HepG2 (cell line): ENCODE measurements at regions not wholly inside any gene's neighbourhood (a gene's known extent, or its start where the extent isn't known, plus 50 kb on each side); places are given as distances from the start of the nearest gene placed in this dataset.

Source experiments
- ATAC-seq: fragments of 200-7000 bp; cut with Tn5 transposase; 3 replicates; pipeline ENCODE4 v1.9.1; 2020; ENCODE audit warnings: mild to moderate bottlenecking, moderate library complexity
- BruUV-seq: library from RNA; stranded (reverse); fragments of 400-500 nt; replicated peaks from 2 replicates; lab custom pipeline; 2021; lab: Mats Ljungman, UMichigan
- CTCF ChIA-PET: fragments of 300-600 bp; formaldehyde crosslinking; extraction: SDS; loops from one replicate; lab custom pipeline; 2021; ENCODE audit warnings: low total read pairs, inconsistent platforms, low intra/inter-chr PET ratio; lab: Yijun Ruan, JAX
- POLR2A ChIA-PET: fragments of 350-600 bp; sonication (Branson Sonifier 250); formaldehyde crosslinking; loops from one replicate; lab custom pipeline; 2020; ENCODE audit warnings: antibody characterized with exemption, inconsistent platforms; lab: Yijun Ruan, JAX
- DNase-seq: peaks from one replicate; pipeline ENCODE4 v3.0.0-alpha.2; 2015; ENCODE audit warnings: low spot score
- FAIRE-seq: peaks from 3 replicates; lab custom pipeline; 2011; peaks lifted over from hg19 to GRCh38; lab: Jason Lieb, UNC
- H2AFZ ChIP-seq: one replicate; pipeline ENCODE4 v1.6.1; 2011; ENCODE audit warnings: low read length, inconsistent platforms
- H3K27ac ChIP-seq: fragments of 300-600 bp; 3 replicates; pipeline ENCODE4 v1.8.0; 2011; ENCODE audit warnings: mixed run types, mild to moderate bottlenecking, mixed read lengths, low read length, inconsistent platforms; ENCODE audit not compliant: insufficient read depth; ENCODE audit errors: extremely low read length
- H3K27me3 ChIP-seq, 2 experiments: fragments of 200-600 bp in 1 of 2; 2 replicates in 1 of 2; 3 replicates in 1 of 2; pipeline versions ENCODE4 v1.6.0 to v1.8.0; 2011; ENCODE audit warnings: low read length in 2 of 2, mild to moderate bottlenecking in 2 of 2, moderate library complexity in 2 of 2, inconsistent platforms in 1 of 2; ENCODE audit not compliant: insufficient read depth in 2 of 2, control insufficient read depth in 1 of 2
- H3K36me3 ChIP-seq, 2 experiments: fragments of 200-600 bp in 1 of 2; replicated peaks in 1 of 2; 2 replicates in 1 of 2; 3 replicates in 1 of 2; pipeline versions ENCODE4 v1.5.1 to v1.8.0; 2011; ENCODE audit warnings: low read length in 2 of 2, inconsistent platforms in 1 of 2; ENCODE audit not compliant: insufficient read depth in 2 of 2, control insufficient read depth in 1 of 2
- H3K4me1 ChIP-seq: 2 replicates; pipeline ENCODE4 v1.5.1; 2012; ENCODE audit warnings: low read length, inconsistent platforms; ENCODE audit not compliant: insufficient read depth
- H3K4me2 ChIP-seq: 2 replicates; pipeline ENCODE4 v1.6.0; 2011; ENCODE audit warnings: low read depth, low read length, inconsistent platforms
- H3K4me3 ChIP-seq, 3 experiments: fragments of 200-600 bp in 1 of 3; sonication (generic), shearing (Covaris generic) in 1 of 3; replicated peaks in 1 of 3; 2 replicates each; pipeline ENCODE4 v1.5.1; 2011 to 2016; ENCODE audit warnings: low read length in 3 of 3, inconsistent platforms in 2 of 3, low read depth in 2 of 3, mild to moderate bottlenecking in 2 of 3, control low read depth in 1 of 3, mixed read lengths in 1 of 3; ENCODE audit not compliant: insufficient read depth in 1 of 3
- H3K79me2 ChIP-seq: one replicate; pipeline ENCODE4 v1.6.1; 2011; ENCODE audit warnings: low read length, inconsistent platforms; ENCODE audit not compliant: insufficient read depth
- H3K9ac ChIP-seq: 2 replicates; pipeline ENCODE4 v1.6.0; 2011; ENCODE audit warnings: mild to moderate bottlenecking, low read depth, low read length, inconsistent platforms; ENCODE audit not compliant: insufficient read depth
- H3K9me3 ChIP-seq: 2 replicates; pipeline ENCODE4 v1.5.1; 2012; ENCODE audit warnings: mild to moderate bottlenecking, low read length
- H4K20me1 ChIP-seq: 2 replicates; pipeline ENCODE4 v1.6.0; 2011; ENCODE audit warnings: inconsistent platforms, mild to moderate bottlenecking, low read length, moderate library complexity; ENCODE audit not compliant: insufficient read depth
- FOXM1 ChIP-seq: sonication (generic); formaldehyde crosslinking; IDR thresholded peaks from 2 replicates; pipeline ENCODE4 v1.5.0; 2020; ENCODE audit warnings: missing genetic modification reagents
- HHEX ChIP-seq: IDR thresholded peaks from 2 replicates; pipeline ENCODE4 v1.6.1; 2016; ENCODE audit warnings: control low read depth
- ISX ChIP-seq: sonication (generic); formaldehyde crosslinking; conservative IDR thresholded peaks from 2 replicates; pipeline ENCODE4 v1.5.0; 2020; ENCODE audit warnings: missing genetic modification reagents
- JDP2 ChIP-seq: sonication (generic); formaldehyde crosslinking; IDR thresholded peaks from 2 replicates; pipeline ENCODE4 v1.8.1; 2022; ENCODE audit warnings: missing genetic modification reagents, borderline replicate concordance
- KLF15 ChIP-seq: sonication (generic); formaldehyde crosslinking; IDR thresholded peaks from 2 replicates; pipeline ENCODE4 v1.8.1; 2023; ENCODE audit warnings: borderline replicate concordance, mild to moderate bottlenecking, inconsistent platforms, missing genetic modification reagents, mixed read lengths
- KMT2B ChIP-seq: IDR thresholded peaks from 2 replicates; pipeline ENCODE4 v1.6.1; 2016; ENCODE audit warnings: missing genetic modification reagents, missing compliant biosample characterization
- MBNL3 ChIP-seq: fragments of 250-450 bp; sonication (Bioruptor Pico); conservative IDR thresholded peaks from 2 replicates; pipeline ENCODE4 v1.8.0; 2022; ENCODE audit warnings: mild to moderate bottlenecking, inconsistent platforms
- MED1 ChIP-seq: sonication (generic); formaldehyde crosslinking; IDR thresholded peaks from 2 replicates; pipeline ENCODE4 v1.4.0; 2020; ENCODE audit warnings: missing genetic modification reagents
- MIXL1 ChIP-seq: IDR thresholded peaks from 2 replicates; pipeline ENCODE4 v1.6.1; 2016
- NFIB ChIP-seq: sonication (generic); formaldehyde crosslinking; IDR thresholded peaks from 2 replicates; pipeline ENCODE4 v1.9.0; 2021; ENCODE audit warnings: missing genetic modification reagents, mild to moderate bottlenecking, borderline replicate concordance
- RBFOX2 ChIP-seq: fragments of 200-400 bp; formaldehyde crosslinking; IDR thresholded peaks from 2 replicates; pipeline ENCODE4 v1.6.1; 2017; ENCODE audit warnings: low read depth, mild to moderate bottlenecking, low read length
- RFX5 ChIP-seq: IDR thresholded peaks from 2 replicates; pipeline ENCODE4 v1.6.1; 2011; ENCODE audit warnings: low read depth, low read length, improper control_type of control experiment
- TBP ChIP-seq: sonication (generic); formaldehyde crosslinking; IDR thresholded peaks from 2 replicates; pipeline ENCODE4 v1.5.0; 2020; ENCODE audit warnings: missing genetic modification reagents
- ZNF230 ChIP-seq: sonication (generic); formaldehyde crosslinking; IDR thresholded peaks from 2 replicates; pipeline ENCODE4 v1.4.0; 2020; ENCODE audit warnings: mild to moderate bottlenecking, missing genetic modification reagents
- ZNF350 ChIP-seq: sonication (generic); formaldehyde crosslinking; IDR thresholded peaks from 2 replicates; pipeline ENCODE4 v1.4.0; 2020; ENCODE audit warnings: mild to moderate bottlenecking, low read depth, missing genetic modification reagents, borderline replicate concordance
- ZNF496 ChIP-seq: sonication (generic); formaldehyde crosslinking; IDR thresholded peaks from 2 replicates; pipeline ENCODE4 v1.8.1; 2023; ENCODE audit warnings: mild to moderate bottlenecking, moderate library complexity, missing genetic modification reagents; ENCODE audit not compliant: insufficient replicate concordance
- ZNF703 ChIP-seq: sonication (generic); formaldehyde crosslinking; IDR thresholded peaks from 2 replicates; pipeline ENCODE4 v1.5.1; 2020; ENCODE audit warnings: missing genetic modification reagents, mild to moderate bottlenecking, moderate library complexity, borderline replicate concordance
- WGBS: methylation state at CpG from one replicate; pipeline ENCODE4 v1.1.6; 2017; ENCODE audit warnings: low lambda C conversion rate; 5-methylcytosine and 5-hydroxymethylcytosine counted together
- in situ Hi-C: cut with HindIII; loops from 2 replicates; pipeline ENCODE4 v1.10.0; 2017; ENCODE audit warnings: low pct_unique_long_range_greater_than_20kb; ENCODE audit not compliant: extremely low pct_ligation_motif_present
- intact Hi-C: fragments of 100-400 bp; cut with micrococcal nuclease; formaldehyde crosslinking; loops from one replicate; pipeline ENCODE4 v1.10.0; 2022; ENCODE audit not compliant: unreplicated experiment
- TF ChIP-seq, protein P1 (sequence below): IDR thresholded peaks from 2 replicates; pipeline ENCODE4 v1.6.1; 2016; ENCODE audit warnings: low read depth, control low read depth
- TF ChIP-seq, protein P2 (sequence below): sonication (generic); formaldehyde crosslinking; IDR thresholded peaks from 2 replicates; pipeline ENCODE4; 2020; ENCODE audit warnings: missing genetic modification reagents, mild to moderate bottlenecking, borderline replicate concordance
- TF ChIP-seq, protein P3 (sequence below): sonication (generic); formaldehyde crosslinking; IDR thresholded peaks from 2 replicates; pipeline ENCODE4 v1.8.0; 2022; ENCODE audit warnings: missing genetic modification reagents, low read depth, mild to moderate bottlenecking, borderline replicate concordance

DNA sequence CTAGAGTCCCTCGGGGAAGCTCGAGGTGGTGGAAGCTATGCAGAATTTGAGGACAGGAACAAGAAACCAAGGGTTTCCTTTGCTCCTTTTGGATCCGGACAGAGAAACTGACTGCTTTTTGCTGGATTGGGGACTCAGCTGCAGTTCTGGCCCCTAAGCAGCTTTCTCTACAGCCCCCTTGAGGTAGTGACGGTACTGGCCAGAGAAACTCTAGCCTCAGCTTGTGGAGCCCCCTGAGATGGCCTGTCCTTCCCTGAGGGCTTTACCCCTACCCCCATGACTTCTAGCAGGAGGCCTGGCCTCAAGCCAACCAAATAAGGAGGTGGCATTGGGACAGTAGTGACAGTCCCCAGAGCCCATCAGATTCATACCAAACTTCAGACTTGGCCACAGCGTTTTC lies 118.1 kb downstream of the IRX5 start:
- intact Hi-C loops = no loop called here
- ChIA-PET CTCF (no interaction called here), POLR2A (no interaction called here)
- Histone ChIP-seq H3K79me2 (no peaks in the 10 kb centered on the region), H4K20me1 (no peaks in the 10 kb centered on the region), H3K9ac (no peak overlapping the region), H3K27me3 (no peaks in the 10 kb centered on the region; a peak in 1 of 5 replicates), H3K4me3 (no peak overlapping the region), H3K36me3 (no peaks in the 10 kb centered on the region), H3K4me2 (no peak overlapping the region), H3K9me3 (no peaks in the 10 kb centered on the region), H3K27ac (no peak overlapping the region), H3K4me1 (no peaks in the 10 kb centered on the region), H2AFZ (no peak overlapping the region)
- no peak for TF ChIP-seq HHEX (CRISPR knock-in tag)
- TF ChIP-seq KMT2B (CRISPR knock-in tag) = no peak
- no peak for TF ChIP-seq RFX5
- TF ChIP-seq, protein P1, sequence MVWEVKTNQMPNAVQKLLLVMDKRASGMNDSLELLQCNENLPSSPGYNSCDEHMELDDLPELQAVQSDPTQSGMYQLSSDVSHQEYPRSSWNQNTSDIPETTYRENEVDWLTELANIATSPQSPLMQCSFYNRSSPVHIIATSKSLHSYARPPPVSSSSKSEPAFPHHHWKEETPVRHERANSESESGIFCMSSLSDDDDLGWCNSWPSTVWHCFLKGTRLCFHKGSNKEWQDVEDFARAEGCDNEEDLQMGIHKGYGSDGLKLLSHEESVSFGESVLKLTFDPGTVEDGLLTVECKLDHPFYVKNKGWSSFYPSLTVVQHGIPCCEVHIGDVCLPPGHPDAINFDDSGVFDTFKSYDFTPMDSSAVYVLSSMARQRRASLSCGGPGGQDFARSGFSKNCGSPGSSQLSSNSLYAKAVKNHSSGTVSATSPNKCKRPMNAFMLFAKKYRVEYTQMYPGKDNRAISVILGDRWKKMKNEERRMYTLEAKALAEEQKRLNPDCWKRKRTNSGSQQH (CRISPR knock-in tag) = no peak
- no peak for TF ChIP-seq MBNL3 (CRISPR knock-in tag)
- no peak for TF ChIP-seq ZNF230 (CRISPR knock-in tag)
- TF ChIP-seq, protein P2, sequence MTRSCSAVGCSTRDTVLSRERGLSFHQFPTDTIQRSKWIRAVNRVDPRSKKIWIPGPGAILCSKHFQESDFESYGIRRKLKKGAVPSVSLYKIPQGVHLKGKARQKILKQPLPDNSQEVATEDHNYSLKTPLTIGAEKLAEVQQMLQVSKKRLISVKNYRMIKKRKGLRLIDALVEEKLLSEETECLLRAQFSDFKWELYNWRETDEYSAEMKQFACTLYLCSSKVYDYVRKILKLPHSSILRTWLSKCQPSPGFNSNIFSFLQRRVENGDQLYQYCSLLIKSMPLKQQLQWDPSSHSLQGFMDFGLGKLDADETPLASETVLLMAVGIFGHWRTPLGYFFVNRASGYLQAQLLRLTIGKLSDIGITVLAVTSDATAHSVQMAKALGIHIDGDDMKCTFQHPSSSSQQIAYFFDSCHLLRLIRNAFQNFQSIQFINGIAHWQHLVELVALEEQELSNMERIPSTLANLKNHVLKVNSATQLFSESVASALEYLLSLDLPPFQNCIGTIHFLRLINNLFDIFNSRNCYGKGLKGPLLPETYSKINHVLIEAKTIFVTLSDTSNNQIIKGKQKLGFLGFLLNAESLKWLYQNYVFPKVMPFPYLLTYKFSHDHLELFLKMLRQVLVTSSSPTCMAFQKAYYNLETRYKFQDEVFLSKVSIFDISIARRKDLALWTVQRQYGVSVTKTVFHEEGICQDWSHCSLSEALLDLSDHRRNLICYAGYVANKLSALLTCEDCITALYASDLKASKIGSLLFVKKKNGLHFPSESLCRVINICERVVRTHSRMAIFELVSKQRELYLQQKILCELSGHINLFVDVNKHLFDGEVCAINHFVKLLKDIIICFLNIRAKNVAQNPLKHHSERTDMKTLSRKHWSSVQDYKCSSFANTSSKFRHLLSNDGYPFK (CRISPR knock-in tag) = no peak
- TF ChIP-seq ISX (CRISPR knock-in tag) = no peak
- no peak for TF ChIP-seq FOXM1
- TF ChIP-seq NFIB (CRISPR knock-in tag) = no peak
- no peak for TF ChIP-seq KLF15 (CRISPR knock-in tag)
- no peak for TF ChIP-seq ZNF496
- no peak for TF ChIP-seq TBP (CRISPR knock-in tag)
- TF ChIP-seq, protein P3, sequence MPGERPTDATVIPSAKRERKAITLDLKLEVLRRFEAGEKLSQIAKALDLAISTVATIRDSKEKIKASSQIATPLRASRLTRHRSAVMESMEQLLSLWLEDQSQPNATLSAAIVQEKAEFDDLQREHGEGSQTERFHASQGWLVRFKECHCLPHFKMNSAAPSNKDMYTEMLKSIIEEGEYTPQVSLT = no peak
- no peak for TF ChIP-seq MIXL1 (CRISPR knock-in tag)
- no peak for TF ChIP-seq ZNF703 (CRISPR knock-in tag)
- no peak for TF ChIP-seq ZNF350 (CRISPR knock-in tag)
- TF ChIP-seq MED1 (CRISPR knock-in tag) = no peak
- no peak for TF ChIP-seq JDP2
- no peak for TF ChIP-seq RBFOX2
- DNase-seq = no peak
- WGBS = 20% methylated on average over 5 of the region's 5 CpGs
- ATAC-seq = no peak
- in situ Hi-C loops = no loop called here
- BruUV-seq = no TSS peak
- FAIRE-seq = no peak
